ES-I3 (cell line): ENCODE measurements at regions not wholly inside any gene's neighbourhood (a gene's known extent, or its start where the extent isn't known, plus 50 kb on each side); places are given as distances from the start of the nearest gene placed in this dataset.
"Not testable (repeated sequence)": the region's sequence is repeated elsewhere in the genome, so short reads cannot be mapped to it uniquely, and the experiment has no call there.

ENCODE experiments used
- H3K36me3 ChIP-seq: 2 replicates; pipeline ENCODE4 v1.6.1; 2013; ENCODE audit warnings: mild to moderate bottlenecking, low read length, control low read depth, moderate library complexity; ENCODE audit not compliant: insufficient read depth
- H3K4me1 ChIP-seq: 2 replicates; pipeline ENCODE4 v1.6.1; 2013; ENCODE audit warnings: mild to moderate bottlenecking, control low read depth, low read length; ENCODE audit not compliant: insufficient read depth
- H3K9ac ChIP-seq: 2 replicates; pipeline ENCODE4 v1.6.1; 2013; ENCODE audit warnings: low read depth, mild to moderate bottlenecking, low read length, moderate library complexity
- H3K9me3 ChIP-seq: 2 replicates; pipeline ENCODE4 v1.6.1; 2013; ENCODE audit warnings: mild to moderate bottlenecking, low read length, moderate library complexity; ENCODE audit not compliant: control insufficient read depth, insufficient read depth

DNA sequence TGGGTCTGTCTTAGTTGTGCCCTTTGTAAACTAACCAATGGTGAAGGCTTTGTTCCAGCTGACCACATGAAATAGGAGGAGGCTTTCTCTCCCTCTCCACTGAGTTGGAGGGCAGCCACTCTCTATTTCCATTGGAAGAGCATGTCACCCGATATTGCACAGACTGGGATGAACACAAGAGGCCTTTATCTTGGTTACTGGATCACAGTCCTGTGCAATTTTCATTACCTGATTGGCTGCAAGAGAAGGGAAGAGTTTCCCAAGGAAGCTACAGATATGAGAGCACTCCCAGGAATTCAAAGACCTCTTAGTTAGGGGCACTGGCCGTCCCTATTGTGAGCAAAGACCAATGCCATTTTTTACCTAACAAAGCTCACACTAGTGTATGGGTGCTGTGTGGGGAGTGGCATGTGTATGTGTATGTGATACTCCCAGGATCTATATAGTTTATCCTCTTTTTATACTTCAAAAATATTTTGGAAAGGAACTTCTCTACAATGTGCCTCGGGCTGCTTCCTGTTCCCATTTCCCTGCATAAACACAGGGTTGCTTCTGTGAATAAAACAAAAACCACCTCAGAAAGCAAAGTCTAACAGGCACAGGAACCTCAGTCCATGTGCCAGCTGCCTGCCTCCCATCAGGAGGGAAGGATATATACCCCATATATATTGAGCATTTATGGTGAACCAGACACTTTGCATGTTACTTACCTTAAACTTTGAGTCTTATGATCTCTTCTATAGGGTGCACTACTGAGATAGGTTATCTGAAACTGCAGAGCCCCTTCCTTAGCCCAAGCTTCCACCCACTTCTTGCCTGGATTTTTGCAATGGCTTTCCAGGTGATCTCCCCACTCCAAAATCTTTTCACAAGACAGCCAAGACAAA lies 126.5 kb downstream of the RASSF10 start:
- H3K36me3 ChIP-seq = no peaks in the 10 kb centered on the region
- no peak overlapping the region for H3K9ac ChIP-seq
- H3K4me1 ChIP-seq = peaks cover 18% of the 10 kb centered on the region
- no peaks in the 10 kb centered on the region for H3K9me3 ChIP-seq

DNA sequence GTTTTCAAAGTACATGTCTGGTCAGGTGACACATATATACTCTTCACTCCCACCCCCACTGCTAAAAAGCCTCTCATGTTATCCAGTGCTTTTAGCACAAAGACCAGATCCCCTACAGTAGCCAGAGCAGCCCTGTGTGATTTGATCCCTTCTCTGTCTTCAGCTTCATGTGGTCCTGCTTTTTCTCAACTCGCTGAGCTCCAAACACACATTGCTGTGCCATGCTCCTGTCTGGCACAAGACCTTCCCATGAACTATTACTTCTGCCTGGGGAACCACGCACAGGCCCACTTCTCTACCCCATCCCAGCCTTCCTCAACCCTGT lies 127.1 kb downstream of the RASSF10 start:
- Histone ChIP-seq H3K36me3 (no peaks in the 10 kb centered on the region), H3K9me3 (no peaks in the 10 kb centered on the region), H3K9ac (no peak overlapping the region), H3K4me1 (peaks cover 18% of the 10 kb centered on the region)

DNA sequence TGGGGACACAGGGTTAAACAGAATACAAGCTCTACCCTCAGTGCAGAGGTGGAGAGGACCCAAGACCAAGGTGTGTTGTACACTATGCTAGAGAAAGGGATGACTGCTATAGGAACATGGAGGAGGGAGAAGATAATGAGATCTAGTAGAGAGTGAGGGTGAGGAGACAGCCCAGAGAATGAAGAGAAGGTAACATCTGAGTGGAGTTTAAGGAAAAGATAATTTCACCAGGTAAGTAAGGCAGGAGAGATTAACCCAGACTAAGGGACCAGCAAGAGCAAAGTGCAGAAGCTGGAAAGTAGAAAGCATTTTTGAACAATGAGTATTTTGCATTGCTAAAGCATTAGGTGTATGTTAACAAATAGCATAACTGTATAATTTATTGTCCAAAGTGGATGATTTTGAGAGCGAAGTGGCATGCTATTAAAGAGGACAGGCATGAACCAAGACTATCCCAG lies 128.8 kb downstream of the RASSF10 start:
- peaks cover 18% of the 10 kb centered on the region for H3K4me1 ChIP-seq
- H3K36me3 ChIP-seq = no peaks in the 10 kb centered on the region
- H3K9ac ChIP-seq = no peak overlapping the region
- H3K9me3 ChIP-seq = no peaks in the 10 kb centered on the region

DNA sequence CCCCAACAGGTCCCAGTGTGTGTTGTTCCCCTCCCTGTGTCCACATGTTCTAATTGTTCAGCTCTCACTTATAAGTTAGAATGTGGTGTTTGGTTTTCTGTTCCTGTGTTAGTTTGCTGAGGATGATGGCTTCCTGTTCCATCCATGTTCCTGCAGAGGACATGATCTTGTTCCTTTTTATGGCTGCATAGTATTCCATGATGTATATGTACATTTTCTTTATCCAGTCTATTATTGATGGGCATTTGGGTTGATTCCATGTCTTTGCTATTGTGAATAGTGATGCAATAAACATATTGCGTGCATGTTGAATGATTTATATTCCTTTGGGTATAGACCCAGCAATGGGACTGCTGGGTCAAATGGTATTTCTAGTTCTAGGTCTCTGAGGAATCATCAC lies 130.0 kb downstream of the RASSF10 start:
- not testable (repeated sequence) for H3K36me3 ChIP-seq, H3K9ac ChIP-seq, H3K9me3 ChIP-seq
- peaks cover 18% of the 10 kb centered on the region for H3K4me1 ChIP-seq

DNA sequence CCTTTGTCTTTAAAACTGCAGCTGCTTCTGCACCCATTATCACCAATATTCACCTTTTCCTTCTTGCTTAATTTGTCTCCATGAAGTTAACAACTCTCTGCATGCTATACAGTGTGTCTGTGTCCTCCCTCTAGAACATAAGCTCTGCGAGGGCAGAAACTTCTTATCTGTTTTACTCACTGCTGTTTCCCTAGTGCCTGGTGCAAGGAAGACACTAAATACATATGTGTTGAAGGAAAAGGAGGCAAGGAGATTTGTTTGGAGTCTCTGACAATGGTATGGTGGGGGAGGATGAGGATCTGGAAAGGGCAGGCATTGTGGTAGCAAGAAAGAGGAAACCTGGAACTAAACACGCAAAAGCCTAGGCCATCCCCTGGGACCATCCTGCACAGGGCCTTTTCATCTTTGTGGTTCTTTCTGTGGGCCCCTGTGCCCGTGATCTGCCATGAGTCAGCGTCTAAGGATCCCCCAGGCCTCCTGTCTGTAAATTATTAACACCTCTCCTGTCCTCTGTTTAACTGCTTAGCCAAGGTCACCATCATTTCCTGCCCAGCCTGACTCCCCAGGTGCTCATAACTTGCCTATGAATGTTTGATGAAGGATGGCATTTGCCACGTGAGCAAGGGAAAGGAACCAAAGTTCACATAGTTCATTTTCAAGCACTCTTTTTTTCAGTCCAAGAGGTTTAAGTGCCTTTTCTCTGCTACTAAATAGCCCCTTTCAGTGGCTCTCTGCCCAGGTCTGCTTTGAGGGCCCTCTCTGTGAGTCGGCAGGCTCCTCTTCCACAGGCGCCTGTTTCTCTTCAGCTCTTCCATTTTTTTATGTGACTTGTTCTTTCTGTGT lies 131.1 kb downstream of the RASSF10 start:
- H3K36me3 ChIP-seq = no peaks in the 10 kb centered on the region
- H3K4me1 ChIP-seq = peaks cover 9% of the 10 kb centered on the region
- no peak overlapping the region for H3K9ac ChIP-seq
- H3K9me3 ChIP-seq = no peaks in the 10 kb centered on the region

DNA sequence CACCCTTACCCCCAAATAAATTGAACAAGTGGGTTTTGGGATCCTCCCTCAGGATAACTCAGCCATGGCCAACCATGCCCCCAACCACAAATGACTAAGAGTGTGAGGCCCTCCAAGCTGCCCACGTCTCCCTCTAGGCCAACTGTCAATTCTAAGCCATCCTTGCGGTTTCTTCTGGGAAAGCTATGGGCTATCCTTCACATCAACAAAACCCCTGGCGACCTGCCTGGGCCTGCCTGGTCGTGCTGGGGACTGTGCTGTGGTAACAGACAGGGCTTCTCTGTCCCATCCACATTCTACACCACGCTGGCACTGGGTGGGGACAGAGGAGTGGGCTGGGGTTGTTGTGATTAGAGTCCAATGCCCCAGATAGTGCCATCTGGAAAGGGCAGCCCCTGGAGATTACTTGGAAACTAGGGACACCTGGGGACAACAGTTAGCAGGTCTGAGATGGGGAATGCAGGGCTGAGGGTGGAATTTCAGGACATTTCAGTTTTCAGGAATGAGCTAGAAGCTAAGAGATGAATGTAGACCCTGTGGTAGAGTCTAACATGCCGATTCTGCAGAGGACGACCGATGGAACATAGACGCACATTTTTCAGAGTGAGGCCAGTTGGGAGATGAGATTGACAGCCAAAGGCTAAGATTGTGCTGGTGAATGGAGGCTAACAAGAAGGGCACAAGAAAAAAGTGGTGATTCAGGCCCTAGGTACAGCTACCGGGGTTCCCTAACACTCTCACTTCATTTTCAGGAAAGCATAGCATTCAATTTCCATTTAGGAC lies 131.9 kb downstream of the RASSF10 start:
- Histone ChIP-seq H3K9me3 (no peaks in the 10 kb centered on the region), H3K9ac (no peak overlapping the region), H3K36me3 (no peaks in the 10 kb centered on the region), H3K4me1 (peaks cover under 1% of the 10 kb centered on the region)

DNA sequence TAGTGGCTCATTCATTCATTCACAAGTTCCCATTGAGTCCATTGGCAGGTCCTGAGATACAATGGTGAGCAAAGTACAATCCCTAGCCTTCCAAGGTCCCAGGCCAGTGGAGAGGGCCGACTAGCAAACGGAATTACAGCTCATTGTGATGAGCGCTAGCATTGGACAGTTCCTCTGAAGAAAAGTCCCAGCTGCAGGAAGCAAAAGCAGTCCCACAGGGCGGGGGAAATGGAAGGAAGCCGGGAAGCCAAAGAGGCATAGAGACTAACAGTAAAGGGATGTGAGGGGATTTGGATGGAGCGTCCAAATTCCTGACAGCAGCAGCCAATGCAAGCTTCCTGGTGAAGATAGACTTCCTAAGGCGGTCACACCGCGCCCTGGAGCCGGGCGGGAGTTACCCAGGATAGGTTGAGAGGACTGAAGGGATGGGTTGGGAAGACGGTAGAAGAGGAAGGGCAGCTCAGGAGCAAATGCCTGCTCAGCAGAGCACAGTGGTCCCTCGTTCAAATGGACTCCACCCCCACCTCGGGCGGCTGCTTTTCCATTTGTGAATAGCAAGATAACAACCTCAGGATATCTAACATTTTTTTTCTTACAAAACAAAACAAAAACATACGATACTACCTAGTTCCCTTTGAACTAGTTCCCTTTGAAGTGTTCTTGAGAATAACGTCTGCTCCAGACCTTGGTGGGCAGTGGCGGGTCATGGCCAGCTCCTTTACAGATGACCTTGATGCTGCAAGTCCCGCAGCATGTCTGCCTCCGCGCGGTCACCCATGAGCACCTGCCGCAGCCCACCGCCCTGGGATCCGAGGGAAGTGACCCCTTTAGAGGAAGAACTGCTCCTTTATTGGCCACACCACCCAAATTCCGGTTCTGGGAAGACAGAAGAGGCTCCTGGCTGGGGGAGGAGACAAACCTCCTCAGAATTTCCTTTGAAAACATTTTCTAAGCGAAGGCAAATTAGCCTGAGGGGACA lies 132.9 kb downstream of the RASSF10 start:
- H3K9me3 ChIP-seq = no peaks in the 10 kb centered on the region
- H3K4me1 ChIP-seq = no peaks in the 10 kb centered on the region
- no peaks in the 10 kb centered on the region for H3K36me3 ChIP-seq
- no peak overlapping the region for H3K9ac ChIP-seq

DNA sequence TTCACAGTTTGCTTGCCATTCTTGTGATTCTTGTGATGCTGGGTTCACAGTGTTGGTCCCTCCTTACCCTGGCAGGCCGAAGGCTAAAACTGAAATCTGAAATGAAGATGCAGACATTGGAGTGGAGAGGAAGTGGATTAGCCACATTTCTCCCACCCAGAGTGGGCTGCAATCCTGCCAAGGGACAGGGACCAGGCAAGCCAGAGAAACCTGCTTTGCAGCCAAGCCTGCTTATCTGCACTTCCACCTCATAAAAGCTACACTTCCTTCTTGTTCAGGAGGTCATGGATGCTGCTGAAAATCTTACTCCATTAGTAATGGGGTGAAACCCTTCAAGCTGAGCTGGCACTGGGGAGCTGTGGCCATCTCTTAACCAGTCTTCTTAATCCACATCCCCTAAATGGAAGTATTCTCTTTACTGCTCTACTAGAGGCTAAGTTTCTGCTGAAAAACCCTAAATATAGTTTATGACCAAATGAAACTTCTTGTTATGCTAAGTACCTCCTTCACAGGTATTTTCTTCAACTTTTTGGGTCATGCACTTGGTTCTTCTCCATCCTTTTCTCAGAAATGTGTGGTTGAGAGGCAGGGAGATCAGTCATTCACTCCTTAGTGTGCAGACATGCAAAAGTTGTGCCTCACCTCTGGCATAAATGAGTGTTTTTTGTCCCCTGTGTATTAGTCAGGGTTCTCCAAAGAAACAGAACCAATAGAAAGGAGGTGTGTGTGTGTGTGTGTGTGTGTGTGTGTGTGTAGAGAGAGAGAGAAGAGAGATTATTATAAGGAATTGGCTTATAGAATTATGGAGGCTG lies 133.9 kb upstream of the BMAL1 start:
- no peaks in the 10 kb centered on the region for H3K9me3 ChIP-seq
- no peaks in the 10 kb centered on the region for H3K4me1 ChIP-seq
- no peak overlapping the region for H3K9ac ChIP-seq
- H3K36me3 ChIP-seq = no peaks in the 10 kb centered on the region

DNA sequence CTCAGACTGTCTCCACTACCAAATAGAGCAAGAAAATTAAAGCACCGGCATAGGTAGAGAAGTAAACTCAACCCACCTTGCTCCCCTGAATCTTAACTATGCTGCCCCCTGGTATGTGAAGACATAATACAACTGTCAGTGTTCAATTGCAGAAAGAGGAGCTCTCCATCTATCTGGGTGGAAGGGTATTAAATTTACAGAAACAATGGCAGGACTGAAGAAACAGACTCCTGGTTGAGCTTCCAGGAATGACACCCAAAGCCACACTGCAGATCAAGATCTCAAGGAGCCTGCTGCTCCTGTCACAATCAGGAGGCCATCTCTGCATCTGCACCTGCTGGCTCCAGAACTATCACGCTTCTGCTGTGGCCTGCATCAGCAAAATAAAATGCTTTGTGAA lies 132.1 kb upstream of the BMAL1 start:
- Histone ChIP-seq H3K4me1 (no peaks in the 10 kb centered on the region), H3K9me3 (no peaks in the 10 kb centered on the region)

DNA sequence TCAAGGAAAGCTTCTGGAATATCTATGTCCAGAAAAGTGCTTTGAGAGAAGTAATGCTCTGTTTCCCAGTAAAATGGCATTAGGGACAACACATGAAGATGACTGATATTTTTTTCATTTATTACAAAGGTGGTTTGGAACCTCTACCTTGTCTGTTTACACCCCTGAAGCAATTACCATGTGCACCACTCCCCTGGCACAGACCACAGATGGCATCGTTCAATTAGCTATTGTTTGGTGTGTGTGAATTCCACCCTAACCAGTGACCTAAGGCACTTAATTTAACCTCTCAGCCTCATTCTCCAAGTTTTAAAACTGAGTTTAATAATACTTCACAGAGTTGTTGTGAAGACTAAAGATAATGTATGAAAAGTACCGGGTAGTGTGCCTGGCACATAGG lies 127.6 kb upstream of the BMAL1 start:
- Histone ChIP-seq H3K4me1 (no peaks in the 10 kb centered on the region), H3K36me3 (no peaks in the 10 kb centered on the region), H3K9me3 (no peaks in the 10 kb centered on the region), H3K9ac (no peak overlapping the region)

More for the DNA sequence above, 132.1 kb upstream of the BMAL1 start:
- H3K9ac ChIP-seq = no peak overlapping the region
- H3K36me3 ChIP-seq = no peaks in the 10 kb centered on the region

DNA sequence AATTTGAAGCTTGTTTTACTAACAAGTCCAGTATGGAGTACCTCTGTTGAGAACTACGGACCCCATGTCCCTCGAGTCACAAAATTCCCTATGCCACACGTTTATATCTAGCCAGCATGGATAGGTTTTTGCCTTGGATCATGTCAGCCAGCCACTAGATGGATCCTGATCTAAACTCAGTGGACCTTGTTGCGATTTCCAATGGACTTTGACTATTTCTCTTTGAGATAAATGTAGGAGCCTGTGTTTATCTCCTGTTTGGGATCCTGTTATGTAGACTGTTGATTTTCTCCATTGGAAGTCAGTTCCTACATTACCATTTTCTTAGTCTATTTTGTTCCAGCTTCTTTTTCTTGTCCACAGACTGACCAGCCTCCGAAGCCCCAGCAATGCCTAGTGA lies 127.1 kb upstream of the BMAL1 start:
- H3K4me1 ChIP-seq = no peaks in the 10 kb centered on the region
- H3K9me3 ChIP-seq = no peaks in the 10 kb centered on the region
- H3K9ac ChIP-seq = no peak overlapping the region
- H3K36me3 ChIP-seq = no peaks in the 10 kb centered on the region

DNA sequence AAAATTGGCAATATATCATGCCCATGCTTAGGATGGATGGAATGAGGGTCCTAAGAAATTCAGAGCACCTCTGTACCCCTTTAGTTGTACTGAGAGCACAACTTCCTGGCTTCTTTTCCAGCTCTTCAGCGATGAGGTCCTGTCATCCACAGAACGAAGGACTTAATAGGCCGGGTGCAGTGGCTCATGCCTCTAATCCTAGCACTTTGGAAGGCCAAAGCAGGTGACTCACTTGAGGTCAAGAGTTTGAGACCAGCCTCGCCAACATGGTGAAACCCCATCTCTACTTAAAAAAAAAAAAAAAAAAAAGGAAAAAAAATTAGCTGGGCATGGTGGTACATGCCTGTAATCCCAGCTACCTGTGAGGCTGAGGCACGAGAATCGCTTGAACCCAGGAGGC lies 125.3 kb upstream of the BMAL1 start:
- H3K9me3 ChIP-seq = no peaks in the 10 kb centered on the region
- no peaks in the 10 kb centered on the region for H3K36me3 ChIP-seq
- H3K9ac ChIP-seq = no peak overlapping the region
- no peaks in the 10 kb centered on the region for H3K4me1 ChIP-seq
